HUDEP-2 (cell line): ENCODE measurements at regions not wholly inside any gene's neighbourhood (a gene's known extent, or its start where the extent isn't known, plus 50 kb on each side); places are given as distances from the start of the nearest gene placed in this dataset.

ENCODE experiments used
- DNase-seq, 76 experiments: peaks; one replicate each; lab custom pipeline; 2025; ENCODE audit not compliant: unreplicated experiment in 76 of 76; lab: John Stamatoyannopoulos, UW

DNA sequence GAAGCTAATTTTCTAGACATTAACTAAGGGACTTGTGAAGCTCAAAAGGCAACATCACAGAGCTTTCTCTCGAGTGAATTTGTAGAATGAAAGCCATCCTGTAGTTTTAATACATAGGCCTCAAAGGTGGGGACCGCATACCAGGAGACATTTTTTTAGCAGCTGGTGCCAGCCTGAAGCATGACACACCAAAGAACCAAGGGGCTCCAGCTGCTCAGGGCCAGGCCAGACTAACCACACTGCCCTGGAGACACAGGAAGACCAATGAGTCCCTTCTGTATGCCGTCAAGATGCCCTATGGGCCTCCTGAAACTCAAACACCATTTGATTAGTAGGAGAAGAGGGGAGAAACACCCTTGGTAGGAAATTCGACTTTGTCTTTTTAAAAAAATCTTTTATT is 113.9 kb upstream of the CACNA1E start:
- DNase-seq: no peak

DNA sequence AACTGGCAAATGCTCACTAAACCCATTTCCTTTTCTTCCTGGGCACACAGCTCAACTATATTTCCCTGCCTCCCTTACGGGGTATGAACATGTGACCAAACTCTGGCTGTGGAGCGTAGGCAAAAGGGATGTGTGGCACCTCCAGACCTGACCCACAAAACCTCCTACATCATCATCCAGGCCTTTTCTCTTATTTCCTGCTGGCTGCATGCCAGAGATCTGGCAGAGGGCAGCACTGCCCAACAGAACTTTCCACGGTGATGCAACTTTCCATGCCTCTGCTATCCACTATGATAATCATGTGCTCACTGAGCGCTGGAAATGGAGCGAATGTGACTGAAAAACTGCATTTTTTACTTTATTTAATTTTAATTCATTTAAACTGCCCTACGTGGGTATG is 99.6 kb upstream of the CACNA1E start:
- DNase-seq: no peak

DNA sequence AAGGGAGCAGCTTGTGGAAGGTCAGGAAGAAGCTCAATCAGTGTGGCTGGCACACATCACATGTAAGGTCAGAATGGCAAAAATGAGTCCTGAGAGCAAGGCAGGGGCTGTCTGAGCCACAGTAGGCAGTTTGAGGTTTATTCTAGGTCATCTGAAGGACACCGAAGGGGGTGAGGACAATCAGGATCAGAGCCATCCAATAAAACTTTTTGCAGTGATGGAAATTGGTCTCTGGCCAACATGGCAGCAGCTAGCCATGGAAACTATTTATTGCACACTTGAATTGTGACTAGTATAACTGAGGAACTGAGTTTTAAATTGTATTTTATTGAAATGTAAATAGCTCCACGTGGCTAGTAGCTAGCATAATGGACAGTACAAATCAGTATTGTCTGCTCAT is 97.0 kb upstream of the CACNA1E start:
- DNase-seq: no peak

DNA sequence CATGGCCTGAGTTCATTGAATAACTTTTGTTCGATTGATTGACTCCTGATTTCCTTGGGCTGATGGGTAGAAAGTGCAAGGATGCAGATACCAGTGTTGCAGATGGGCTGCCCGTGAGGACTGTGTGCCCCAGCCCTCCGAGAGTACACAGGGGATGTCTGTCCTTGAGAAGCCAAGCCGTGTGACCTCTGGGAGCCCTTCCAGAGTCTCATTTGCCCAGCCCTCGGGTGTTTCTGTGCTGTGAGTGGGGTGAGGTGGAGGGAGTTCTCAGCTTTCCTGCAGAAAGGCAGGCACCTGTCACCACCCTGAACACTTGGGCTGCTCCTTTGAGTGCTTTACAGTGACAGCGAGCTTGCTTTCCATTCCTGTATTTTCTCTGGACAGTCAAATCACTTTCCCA is 96.4 kb upstream of the CACNA1E start:
- DNase-seq: no peak

DNA sequence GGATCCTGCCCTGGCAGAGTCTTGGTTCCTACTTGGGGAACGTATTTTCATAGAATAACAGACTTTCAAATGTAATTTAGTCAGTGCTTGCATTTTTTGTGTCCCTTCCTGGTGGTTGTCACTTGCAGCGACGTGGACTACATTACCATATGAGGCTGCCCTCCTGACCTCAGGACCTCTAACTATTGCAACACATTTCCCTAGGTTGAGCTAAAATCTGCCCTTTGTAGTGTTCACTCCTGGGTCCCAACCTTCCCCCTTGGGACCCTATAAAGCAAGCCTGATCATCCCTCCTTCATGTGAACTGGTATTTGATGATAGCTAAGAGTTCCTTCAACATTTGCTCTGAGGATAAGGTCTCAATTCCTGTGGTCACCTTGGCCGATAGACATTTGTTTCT is 95.6 kb upstream of the CACNA1E start:
- no peak for DNase-seq

DNA sequence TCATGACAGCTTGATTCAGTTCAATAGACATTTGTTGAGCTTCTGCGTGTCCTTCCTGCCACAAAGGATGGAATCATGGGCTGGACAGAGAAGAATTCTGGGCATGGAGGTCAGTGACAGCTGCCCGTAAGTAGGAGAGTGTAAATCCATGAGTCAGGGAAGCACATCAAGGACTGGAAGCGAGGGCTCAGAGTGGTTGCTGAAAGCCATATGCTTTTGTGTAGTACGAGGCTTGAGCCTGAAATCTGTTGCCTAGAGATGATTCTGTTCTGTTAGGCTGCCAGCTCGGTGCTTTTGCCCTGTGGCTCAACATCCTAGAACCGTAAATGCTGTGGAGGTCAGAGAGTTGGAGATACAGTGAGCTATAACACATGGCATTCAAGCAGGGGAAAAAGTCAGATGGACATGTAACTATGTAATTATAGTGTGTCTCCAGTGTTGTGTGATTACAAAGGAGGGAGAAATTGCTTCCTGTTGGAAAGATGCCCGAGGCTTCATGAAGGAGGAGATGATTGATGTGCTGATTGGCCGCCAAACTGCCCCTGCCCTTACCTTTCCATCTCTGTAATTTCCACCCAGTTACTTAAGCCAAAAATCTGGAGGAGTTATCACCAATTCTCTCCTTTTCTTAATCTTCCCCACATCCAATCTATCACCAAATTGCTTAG is 92.8 kb upstream of the CACNA1E start:
- no peak for DNase-seq

DNA sequence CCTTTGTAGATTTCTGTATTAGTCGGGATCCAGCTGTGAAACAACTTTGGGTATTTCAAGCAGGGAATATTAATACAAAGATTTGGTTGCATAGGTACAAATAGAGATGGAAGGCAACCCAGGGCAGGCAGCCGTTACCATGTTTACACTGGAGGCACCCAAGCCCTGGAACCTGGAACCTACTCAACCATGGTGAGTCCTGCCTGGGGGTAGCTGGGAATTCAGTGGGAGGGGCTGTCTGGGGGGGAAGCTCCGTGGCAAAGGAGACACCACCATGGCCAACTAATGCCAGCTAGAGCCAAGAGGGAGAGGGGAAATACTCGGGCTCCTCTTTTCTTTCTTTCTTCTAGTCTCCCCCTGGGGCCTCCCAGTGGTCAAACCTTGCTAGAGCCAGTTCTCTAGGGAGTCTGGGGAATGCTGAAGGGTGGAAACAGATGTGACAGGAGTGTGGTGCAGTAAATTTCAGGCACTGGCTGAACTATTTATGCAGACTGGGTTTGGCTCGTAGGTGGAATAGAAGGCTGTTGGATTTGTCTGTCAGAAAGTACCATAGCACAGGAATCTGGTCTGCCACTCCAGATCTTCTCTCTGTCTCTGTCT is 91.9 kb upstream of the CACNA1E start:
- DNase-seq: no peak

DNA sequence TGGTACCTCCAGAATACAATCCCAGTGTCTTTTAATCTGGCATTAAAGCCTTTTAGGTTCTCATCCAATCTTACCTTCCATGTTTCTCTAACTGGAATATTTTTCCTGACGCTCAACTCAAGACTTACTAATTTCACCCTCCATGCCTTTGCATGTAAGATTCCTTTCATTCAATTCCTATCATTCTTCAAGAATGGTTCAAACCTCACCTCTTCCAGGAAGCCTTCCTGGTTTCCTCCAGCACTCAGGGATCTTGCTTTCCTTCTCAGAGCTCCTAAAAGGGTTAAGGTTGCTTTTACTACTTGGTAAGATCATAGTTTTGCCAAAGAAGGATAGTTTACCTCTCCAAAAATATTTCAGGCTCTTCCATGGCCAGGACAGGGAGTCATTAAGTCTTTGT is 91.2 kb upstream of the CACNA1E start:
- no peak for DNase-seq

DNA sequence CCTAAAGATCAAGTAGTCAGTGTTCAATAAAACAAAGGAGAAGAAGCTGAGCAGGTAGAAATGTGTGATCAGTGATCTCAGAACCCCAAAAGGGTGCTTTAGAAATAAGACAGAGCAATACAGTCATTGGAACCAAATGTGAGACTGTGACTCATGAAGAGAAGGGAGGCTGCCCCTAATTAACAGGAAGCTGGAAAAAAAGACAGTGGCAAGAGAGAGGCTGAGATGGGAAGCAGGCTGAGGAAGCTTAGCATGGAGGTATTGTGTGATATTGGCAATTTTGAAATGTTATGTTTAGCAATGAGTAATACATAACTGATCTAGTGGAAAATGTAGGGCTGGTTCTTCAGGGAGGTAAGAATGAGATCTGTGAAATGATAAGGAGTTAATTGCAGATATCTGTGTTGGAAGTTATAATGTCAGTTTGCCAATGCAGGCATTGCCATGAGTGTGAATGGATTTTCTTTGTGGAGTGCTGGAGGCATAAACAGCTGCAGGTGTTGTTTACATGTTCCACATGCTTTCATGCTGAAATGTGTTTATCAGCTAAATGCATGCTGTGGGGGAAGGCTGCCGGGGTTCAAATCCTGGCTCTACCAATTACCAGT is 90.6 kb upstream of the CACNA1E start:
- no peak for DNase-seq

DNA sequence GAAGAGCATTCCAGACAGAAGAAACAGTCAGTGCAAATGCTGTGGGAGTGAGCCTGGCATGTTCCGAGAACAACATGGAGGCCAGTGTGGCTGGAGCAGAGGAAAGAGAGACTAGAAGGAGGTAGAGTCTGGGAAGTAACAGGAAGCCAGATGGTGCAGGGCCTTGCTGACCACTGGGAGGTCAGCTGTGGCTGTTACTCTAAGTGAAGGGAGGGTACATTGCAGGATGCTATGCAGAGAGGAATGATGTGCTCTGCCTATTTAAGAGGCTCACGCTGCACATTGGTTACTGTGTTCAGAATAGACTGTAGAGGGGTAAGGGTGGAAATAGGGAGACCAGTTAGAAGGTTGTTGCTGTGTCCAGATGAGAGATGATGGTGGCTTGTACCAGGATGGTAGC is 88.6 kb upstream of the CACNA1E start:
- DNase-seq: no peak

DNA sequence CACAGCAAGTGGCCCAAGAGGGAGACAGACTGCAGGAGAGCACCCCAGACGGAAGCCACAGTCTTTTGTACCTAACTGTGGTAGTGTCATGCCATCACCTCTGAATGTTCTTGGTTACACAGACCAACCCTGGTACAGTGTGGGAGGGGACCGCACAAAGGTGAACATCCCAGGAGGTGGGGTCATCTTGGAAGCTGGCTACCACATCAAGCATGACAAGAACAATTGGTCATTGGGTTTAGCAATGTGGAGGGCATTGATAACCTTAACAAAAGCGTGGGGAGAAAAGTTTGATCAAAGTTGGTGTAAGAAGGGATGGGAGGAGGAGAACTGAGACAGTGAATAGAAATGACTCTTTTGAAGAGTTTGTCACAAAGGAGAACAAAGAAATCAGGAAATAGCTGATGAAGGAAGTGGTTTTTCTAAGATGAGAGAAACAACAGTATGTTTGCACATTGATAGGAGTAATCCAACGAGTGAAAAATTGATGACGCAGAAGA is 87.1 kb upstream of the CACNA1E start:
- DNase-seq: no peak

DNA sequence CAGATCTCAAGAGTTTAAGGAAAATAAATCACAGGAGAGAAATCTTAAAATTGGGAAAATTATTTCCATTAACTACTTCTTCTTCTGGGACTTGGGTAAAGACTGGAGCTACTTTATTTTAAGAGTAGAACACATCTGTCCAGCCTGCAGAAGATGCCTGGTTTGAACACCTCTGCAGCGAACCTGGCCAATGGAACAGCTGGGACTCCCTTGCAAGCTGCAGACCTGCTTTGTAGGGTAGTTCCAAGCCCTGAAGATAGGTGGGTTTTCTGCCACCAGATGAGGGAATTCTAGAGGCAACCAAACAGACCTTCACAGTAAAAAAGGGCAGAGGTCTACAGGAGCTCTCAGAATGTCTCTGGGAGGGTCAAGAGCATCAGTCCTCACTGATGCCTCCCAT is 86.5 kb upstream of the CACNA1E start:
- DNase-seq: no peak

DNA sequence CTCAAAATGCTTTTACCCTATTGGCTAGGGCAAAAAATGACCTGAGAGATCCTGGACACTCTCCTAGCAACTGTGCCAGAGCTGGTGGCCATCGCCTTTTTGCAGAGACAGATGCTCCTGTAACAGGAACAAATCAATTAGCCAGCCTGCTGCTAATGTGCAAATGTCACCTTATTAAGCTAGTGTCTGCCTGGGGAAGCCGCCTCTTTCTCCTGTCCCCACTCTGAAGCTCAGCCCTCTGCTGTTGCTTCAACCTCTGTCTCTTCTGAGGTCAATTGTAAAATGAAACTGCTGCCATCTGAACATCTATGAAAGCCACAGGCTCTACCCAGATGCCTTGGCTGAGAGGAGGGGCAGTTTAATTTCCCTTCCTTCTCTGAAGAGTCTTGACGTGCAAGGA is 85.5 kb upstream of the CACNA1E start:
- no peak for DNase-seq

DNA sequence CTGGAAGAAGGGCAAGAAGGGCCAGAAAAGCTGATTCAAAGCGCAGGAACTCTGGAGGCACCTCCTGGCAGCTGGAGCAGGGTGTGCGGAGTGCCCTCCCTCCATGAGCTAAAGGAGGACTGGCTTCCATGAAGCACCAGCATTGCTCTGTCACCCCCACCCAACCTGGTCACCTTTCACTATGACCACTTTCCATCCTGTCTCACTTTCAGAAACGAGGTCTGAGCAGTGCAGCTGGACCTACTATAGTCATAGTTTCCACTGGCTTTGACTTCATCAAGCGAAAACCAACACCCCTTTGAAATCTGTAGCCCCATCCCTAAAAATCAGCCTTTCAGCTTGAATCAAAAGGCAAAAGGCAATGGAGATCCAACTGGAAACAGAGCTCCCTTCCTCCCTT is 84.8 kb upstream of the CACNA1E start:
- no peak for DNase-seq

DNA sequence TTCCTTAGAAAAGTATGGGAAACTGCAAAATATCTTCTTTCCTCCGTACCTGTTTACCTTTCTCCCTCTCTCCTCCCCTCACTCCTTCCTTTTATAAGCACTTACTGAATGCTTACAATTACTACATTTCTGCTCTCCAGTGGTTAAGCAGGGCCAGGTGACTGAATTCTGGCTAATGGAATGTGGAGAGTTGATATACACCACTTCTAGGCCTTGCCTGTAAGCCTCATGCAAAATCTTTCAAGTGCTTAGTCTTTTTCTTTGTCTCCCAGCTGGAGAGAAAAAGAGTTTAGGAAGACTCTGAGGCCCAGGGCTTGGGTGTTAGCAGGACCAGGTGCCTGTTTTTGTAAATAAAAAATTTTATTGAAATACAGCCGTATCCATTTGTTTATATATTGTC is 77.7 kb upstream of the CACNA1E start:
- DNase-seq: no peak

DNA sequence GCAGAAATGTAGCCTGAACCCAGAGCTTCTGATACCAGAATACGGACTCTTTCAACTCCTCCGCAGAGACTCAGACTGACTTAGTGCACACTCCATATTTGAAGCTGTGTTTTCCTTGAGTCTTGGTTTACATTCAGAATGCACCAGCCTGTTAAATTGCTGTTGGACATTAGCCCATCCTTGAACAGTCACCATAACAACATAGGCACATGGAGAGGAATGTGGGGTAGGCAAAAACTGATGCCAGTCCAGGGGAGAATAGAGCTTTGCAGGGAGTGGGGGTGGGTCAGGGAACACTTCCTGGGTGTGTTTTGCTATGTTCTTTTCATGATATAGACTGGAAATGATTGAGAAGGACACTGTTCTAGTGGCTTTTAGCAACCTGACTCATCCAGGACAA is 76.3 kb upstream of the CACNA1E start:
- DNase-seq: no peak

DNA sequence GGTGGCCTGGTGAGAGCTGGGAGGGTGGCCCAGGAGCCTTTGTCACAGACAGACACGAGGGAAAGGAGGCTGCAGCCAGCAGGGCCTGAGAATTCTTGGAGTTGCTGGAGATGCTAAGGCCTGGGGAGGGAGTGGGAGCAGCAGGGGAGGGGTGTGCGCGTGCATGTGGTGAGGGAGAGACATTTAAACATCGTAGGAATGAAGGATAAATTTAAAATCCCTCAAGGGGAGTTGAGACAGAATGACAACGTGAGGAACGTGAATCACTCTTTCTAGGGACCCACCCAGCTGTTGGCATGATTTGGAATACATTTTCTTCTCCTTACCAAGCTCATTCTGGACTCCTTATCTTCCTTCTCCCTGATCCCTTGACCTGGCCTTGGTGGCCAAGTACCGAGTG is 73.3 kb upstream of the CACNA1E start:
- no peak for DNase-seq

DNA sequence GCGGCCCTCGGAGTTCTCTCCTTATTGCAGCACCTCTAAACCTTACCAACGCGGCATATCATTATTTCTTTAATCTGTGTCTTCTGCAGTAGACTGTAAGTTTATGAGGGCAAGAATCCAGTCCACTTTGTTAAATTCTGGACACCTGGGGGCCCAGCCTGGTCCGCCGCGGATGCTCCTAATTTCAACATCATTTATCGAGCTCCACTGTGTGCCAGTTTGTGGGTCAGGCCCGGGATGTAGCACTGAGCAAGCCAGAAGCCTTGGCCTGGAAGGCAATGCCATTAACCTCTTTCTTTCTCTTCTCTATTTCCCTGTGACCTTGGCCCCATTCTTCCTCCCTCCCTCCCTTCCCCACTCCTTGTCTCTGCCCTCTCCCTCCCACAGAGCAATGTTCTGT is 70.6 kb upstream of the CACNA1E start:
- no peak for DNase-seq

DNA sequence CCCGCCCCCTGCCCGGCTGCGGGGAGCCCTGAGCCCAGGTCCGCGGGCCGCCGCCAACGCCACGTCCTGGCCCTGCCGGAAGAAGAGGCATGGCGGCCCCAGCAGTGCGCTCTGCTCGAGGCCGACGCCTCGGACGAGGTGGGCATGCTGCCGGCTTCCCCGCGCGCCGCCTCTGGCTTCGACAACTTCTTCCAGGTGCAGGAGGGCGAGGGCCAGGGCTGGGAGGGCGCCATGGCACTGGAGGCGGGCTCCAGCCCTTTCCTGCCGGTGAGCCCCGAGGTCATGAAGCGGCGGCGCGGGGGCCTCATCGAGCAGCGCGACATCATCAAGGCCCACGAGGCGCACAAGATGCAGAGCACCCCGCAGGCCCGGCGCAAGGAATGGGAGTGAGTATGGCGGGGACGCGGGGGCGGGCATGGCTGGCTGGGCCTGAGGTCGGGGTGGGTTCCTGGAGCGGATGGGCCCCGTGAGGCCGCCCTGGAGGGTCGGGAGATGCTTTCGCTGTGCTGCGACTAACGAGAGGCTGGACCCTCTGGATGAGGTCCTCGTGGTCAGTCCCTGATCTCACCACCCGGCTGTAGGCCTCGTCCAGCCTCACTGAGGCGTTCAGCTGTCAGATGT is 70.0 kb upstream of the CACNA1E start:
- DNase-seq: no peak

DNA sequence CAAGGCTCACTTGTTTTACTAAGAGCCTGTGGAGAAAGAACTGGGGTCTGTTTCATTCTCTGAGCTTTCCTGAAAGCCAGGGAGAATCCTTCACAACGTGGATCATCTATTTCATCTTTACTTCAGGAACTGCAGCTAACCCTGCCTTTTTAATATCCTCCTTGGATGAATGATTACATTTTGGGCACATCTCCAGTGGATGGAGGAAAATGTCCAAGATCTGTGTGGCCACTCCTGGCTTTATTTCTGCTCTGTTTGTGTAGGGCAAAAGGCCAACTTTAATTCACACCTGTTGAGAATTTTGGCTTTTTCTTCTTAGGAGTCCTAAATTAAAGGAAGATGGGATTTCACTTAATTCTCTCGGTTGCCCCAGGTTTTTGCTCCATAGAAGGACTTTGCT is 69.5 kb upstream of the CACNA1E start:
- DNase-seq: no peak

DNA sequence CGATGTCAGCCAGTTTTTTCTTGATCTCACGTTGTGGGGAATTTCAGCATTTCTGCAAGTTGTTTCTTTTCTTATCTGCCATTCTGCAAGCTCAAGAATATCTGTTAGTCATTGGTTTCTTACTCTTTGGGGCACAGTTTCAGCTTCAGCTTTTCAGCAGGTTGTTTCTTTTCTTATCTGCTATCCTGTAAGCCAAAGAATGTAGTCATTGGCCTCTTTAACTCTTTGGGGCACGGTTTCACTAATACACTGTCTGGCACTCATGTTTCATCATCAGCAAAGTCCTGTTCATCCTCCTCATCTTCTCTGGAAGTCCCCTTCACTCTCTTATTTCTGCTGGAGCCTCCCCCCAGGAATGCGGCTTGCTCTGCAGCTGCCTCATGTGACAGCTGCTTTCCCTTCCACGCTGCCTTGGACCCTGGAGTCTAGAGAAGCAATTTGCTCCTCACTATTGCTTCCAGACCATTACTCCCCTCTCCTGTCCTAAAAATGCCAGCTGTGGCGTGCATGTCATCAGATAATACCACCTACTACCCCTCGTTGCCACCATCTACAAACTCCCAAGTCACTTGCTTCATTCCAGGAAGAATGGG is 67.0 kb upstream of the CACNA1E start:
- no peak for DNase-seq

DNA sequence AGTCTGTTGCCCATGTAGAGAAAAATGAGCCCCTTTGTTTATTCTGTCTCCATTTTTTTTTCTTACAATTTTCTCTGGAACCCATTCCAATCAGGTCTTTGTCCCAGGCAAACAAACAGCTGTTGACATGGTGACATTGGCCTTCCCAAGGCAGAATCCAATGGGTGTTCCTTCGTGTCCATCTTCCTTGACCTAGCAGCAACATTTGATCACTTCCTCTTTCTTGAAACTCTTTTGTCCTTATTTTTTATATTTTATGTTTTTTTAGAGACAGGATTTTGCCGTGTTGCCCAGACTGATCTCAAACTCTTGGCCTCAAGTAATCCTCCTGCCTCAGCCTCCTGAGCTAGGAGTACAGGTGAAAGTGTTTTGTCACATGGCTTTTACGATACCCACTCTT is 65.4 kb upstream of the CACNA1E start:
- DNase-seq: no peak
